ENCODE measurements at regions not wholly inside any gene's neighbourhood (a gene's known extent, or its start where the extent isn't known, plus 50 kb on each side); places are given as distances from the start of the nearest gene placed in this dataset.

DNA sequence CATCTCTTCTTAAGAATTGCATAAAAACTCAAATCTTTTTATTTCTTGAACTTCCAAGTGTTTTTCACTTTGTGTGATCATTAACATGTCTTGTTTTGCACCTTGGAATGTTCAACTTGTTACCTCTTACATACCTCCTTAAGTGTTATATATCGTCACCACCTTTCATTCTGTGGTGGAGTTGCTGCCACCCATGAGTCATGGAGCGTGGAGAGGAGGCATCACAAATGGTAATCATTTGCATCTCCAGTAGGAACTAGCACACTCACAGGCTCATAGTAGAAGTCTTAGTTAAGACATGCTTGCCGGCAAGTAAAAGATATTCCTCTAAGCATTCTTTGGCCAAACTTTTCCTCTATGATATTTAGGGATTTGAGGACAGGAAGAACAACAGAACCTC lies 67.0 kb upstream of the VCX start:
- Mint-ChIP-seq H3K36me3 (ENCODE audit: low read depth) (no peaks in the 10 kb centered on the region), H3K27me3 (no peaks in the 10 kb centered on the region), H3K27ac (no peak overlapping the region), H3K9me3 (peaks cover 1% of the 10 kb centered on the region), H3K4me1 (ENCODE audit: low read depth) (no peaks in the 10 kb centered on the region), H3K4me3 (no peak overlapping the region)
- CTCF ChIA-PET, result no interaction called here
- TF ChIP-seq, protein P1, sequence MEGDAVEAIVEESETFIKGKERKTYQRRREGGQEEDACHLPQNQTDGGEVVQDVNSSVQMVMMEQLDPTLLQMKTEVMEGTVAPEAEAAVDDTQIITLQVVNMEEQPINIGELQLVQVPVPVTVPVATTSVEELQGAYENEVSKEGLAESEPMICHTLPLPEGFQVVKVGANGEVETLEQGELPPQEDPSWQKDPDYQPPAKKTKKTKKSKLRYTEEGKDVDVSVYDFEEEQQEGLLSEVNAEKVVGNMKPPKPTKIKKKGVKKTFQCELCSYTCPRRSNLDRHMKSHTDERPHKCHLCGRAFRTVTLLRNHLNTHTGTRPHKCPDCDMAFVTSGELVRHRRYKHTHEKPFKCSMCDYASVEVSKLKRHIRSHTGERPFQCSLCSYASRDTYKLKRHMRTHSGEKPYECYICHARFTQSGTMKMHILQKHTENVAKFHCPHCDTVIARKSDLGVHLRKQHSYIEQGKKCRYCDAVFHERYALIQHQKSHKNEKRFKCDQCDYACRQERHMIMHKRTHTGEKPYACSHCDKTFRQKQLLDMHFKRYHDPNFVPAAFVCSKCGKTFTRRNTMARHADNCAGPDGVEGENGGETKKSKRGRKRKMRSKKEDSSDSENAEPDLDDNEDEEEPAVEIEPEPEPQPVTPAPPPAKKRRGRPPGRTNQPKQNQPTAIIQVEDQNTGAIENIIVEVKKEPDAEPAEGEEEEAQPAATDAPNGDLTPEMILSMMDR (IDR thresholded peaks at IDR 0.05), result no peak
- intact Hi-C loops (cut with micrococcal nuclease), result no loop called here
- ATAC-seq, result no peak
- POLR2A ChIA-PET, result no interaction called here
- DNase-seq, result no peak

DNA sequence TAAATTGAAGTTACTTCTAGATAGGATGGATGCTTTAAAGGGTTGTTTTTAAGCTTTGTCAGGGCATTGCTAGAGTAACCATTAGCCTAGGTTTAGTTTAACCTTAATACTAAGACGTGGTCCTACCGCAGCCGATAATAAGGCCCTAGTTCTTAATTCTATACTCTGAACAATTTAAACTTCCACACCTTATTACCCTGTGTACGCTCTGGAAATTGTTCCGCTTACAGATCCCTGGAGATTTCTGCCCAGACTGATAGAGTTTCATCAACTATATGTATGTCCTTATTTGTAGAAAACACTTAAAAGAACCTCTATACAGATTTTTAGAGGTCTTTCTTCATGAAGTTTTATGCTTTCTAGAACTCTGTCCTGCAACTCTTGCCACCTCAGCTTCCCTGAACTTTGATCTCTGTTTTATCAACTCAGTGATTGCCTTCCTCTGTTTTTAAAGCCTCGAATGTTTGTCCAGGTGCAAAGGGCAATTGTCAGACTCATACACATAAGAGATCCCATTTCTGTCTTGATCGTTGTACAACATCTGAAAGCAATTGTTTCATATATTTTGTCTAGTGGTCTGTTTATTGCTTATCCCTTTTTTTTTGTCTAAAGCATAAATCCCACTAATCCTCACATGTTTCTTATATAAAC lies 71.1 kb upstream of the VCX start:
- DNase-seq (no peak), ATAC-seq (no peak)
- TF ChIP-seq, protein P1 (IDR thresholded peaks at IDR 0.05), result no peak
- H3K4me3 Mint-ChIP-seq, result no peak overlapping the region
- ChIA-PET POLR2A (no interaction called here), CTCF (no interaction called here)
- H3K27me3 Mint-ChIP-seq, result no peaks in the 10 kb centered on the region
- no peaks in the 10 kb centered on the region for H3K36me3 Mint-ChIP-seq (ENCODE audit: low read depth)
- intact Hi-C loops (cut with micrococcal nuclease), result no loop called here
- H3K4me1 Mint-ChIP-seq (ENCODE audit: low read depth), result no peaks in the 10 kb centered on the region
- H3K9me3 Mint-ChIP-seq, result peaks cover 1% of the 10 kb centered on the region
- no peak overlapping the region for H3K27ac Mint-ChIP-seq

DNA sequence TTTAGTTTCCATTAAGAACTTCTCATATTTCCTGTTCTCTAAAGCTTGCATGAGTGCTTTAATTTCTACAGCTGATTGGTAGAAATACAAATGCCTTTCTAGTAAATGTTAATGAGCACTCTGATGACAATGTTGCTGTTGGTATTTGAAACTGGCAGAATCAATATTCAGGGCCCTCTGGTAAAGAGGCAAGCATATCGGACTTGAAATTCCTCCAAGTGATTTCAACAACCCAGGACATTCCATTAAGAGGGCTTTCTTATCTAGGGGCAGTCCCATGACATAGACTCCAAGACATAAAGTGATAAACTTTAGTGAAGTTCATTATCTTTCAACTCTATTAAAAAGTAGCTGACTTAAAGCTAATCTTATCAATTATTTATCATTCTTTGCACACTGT lies 83.1 kb upstream of the VCX start:
- DNase-seq, result no peak
- TF ChIP-seq, protein P1 (IDR thresholded peaks at IDR 0.05), result no peak
- H3K4me1 Mint-ChIP-seq (ENCODE audit: low read depth), result no peaks in the 10 kb centered on the region
- H3K27ac Mint-ChIP-seq, result no peak overlapping the region
- H3K36me3 Mint-ChIP-seq (ENCODE audit: low read depth), result no peaks in the 10 kb centered on the region
- ATAC-seq, result no peak
- intact Hi-C loops (cut with micrococcal nuclease), result no loop called here
- no peaks in the 10 kb centered on the region for H3K27me3 Mint-ChIP-seq
- POLR2A ChIA-PET, result no interaction called here
- H3K4me3 Mint-ChIP-seq, result no peak overlapping the region
- no peaks in the 10 kb centered on the region for H3K9me3 Mint-ChIP-seq
- CTCF ChIA-PET, result no interaction called here

DNA sequence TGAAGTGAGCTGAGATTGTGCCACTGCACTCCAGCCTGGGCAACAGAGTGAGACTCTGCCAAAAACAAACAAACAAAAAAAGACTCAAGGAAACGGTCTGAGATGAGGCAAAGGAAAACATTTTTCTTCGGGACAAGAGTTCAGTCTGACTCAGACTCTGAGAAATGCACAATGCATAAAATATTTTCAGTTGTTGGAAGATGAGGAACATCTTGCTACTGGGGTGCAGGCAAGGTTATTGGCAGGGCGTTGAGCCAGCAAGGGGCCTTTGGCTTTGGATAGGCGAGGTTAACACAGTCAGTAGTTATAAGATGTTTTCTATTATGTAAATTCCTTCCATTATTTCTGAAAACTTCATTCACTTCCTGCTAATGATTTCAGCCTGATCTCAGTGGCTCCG lies 96.1 kb upstream of the VCX start:
- Mint-ChIP-seq H3K36me3 (ENCODE audit: low read depth) (no peaks in the 10 kb centered on the region), H3K27me3 (no peaks in the 10 kb centered on the region), H3K9me3 (no peaks in the 10 kb centered on the region), H3K4me1 (ENCODE audit: low read depth) (no peaks in the 10 kb centered on the region), H3K27ac (no peak overlapping the region), H3K4me3 (no peak overlapping the region)
- ChIA-PET POLR2A (no interaction called here), CTCF (no interaction called here)
- DNase-seq (no peak), ATAC-seq (no peak)
- intact Hi-C loops (cut with micrococcal nuclease), result no loop called here
- TF ChIP-seq, protein P1 (IDR thresholded peaks at IDR 0.05), result no peak

DNA sequence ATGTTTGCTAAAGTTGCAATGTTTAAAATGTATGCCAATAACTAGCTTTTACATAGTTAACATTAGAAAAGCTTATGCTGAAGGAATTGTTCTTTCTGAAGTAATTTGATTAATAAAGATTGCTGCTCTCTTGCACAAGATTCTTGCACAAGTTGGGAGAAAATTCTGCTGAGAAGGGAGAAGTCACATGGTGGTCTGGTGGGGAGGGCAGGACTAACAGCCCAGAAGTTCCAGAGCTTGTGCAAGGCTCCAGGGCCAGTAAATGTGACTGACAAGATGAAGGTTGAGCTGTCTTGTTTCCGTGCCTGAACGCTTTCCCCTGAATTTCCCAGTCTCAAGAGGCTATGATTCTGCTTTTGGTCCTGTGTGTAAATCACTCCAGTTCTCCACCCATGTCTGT lies 112.9 kb upstream of the VCX start:
- Mint-ChIP-seq H3K4me1 (ENCODE audit: low read depth) (no peaks in the 10 kb centered on the region), H3K36me3 (ENCODE audit: low read depth) (no peaks in the 10 kb centered on the region), H3K27ac (no peak overlapping the region), H3K27me3 (no peaks in the 10 kb centered on the region), H3K4me3 (no peak overlapping the region), H3K9me3 (no peaks in the 10 kb centered on the region)
- POLR2A ChIA-PET, result no interaction called here
- ATAC-seq (no peak), DNase-seq (no peak)
- intact Hi-C loops (cut with micrococcal nuclease), result no loop called here
- TF ChIP-seq, protein P1 (IDR thresholded peaks at IDR 0.05), result no peak
- CTCF ChIA-PET, result no interaction called here

All from activated CD8-positive, alpha-beta T cell treated with anti-CD3 and anti-CD28 coated beads for 36 hours (primary cell).